SU-DHL-6 (cell line): ENCODE measurements at regions not wholly inside any gene's neighbourhood (a gene's known extent, or its start where the extent isn't known, plus 50 kb on each side); places are given as distances from the start of the nearest gene placed in this dataset.

Experiments
- EZH2phosphoT487 ChIP-seq: fragments of 200-600 bp; sonication (generic), shearing (Covaris generic); conservative IDR thresholded peaks from 2 replicates; pipeline ENCODE4 v1.6.1; 2018; ENCODE audit warnings: mild to moderate bottlenecking, antibody characterized with exemption, low read length, moderate library complexity, mixed read lengths
- TF ChIP-seq, protein P1 (sequence below): fragments of 200-600 bp; sonication (generic); IDR thresholded peaks from one replicate; pipeline ENCODE4 v1.5.1; 2017; ENCODE audit warnings: antibody characterized with exemption, mild to moderate bottlenecking, low read length, moderate library complexity; ENCODE audit not compliant: insufficient read depth, poor library complexity, severe bottlenecking

DNA sequence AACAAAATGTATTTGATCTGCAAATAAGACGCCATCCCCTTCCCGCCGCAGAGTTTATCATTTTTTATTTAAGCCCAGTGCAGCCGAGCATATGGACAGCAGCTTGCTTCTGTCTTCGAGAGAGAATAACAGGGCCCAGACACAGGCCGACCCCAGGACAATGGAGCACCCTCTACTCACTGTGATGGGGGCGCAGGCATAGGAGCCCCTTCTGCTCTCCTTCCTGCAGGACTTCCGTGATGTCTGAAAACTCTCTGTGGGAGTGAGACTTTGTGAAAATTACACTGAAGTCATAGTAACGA is 134.8 kb downstream of the OAT start:
- TF ChIP-seq, protein P1, sequence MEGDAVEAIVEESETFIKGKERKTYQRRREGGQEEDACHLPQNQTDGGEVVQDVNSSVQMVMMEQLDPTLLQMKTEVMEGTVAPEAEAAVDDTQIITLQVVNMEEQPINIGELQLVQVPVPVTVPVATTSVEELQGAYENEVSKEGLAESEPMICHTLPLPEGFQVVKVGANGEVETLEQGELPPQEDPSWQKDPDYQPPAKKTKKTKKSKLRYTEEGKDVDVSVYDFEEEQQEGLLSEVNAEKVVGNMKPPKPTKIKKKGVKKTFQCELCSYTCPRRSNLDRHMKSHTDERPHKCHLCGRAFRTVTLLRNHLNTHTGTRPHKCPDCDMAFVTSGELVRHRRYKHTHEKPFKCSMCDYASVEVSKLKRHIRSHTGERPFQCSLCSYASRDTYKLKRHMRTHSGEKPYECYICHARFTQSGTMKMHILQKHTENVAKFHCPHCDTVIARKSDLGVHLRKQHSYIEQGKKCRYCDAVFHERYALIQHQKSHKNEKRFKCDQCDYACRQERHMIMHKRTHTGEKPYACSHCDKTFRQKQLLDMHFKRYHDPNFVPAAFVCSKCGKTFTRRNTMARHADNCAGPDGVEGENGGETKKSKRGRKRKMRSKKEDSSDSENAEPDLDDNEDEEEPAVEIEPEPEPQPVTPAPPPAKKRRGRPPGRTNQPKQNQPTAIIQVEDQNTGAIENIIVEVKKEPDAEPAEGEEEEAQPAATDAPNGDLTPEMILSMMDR = no peak
- no peak for TF ChIP-seq EZH2phosphoT487
